ENCODE measurements at regions not wholly inside any gene's neighbourhood (a gene's known extent, or its start where the extent isn't known, plus 50 kb on each side); places are given as distances from the start of the nearest gene placed in this dataset.

- in situ Hi-C loops (cut with MboI; ENCODE audit: low sequenced_read_pairs): no loop called here
Measured at GRCh38 chr3:103926936-103927335, 1439.8 kb upstream of the ALCAM start.

DNA sequence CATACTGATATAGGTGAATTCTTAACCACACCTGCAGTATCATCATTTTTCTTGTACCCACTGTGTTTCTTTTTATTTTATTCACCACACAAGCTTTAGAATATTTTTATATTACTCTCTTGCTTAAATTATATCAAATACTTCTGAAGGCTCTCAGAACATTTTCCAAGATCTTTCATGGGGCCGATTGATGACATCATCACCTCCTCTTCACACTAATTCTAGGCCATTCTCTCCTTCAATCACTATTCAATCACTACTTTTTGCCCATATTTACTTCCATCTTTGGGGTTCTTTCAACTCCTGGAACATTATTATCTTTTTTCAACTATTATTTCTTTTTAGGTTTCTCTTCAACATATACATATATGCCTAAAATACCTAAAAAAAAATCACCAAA lies 1438.8 kb upstream of the ALCAM start:
- in situ Hi-C loops (cut with MboI; ENCODE audit: low sequenced_read_pairs): no loop called here

GRCh38 chr3:103937094-103937493 lies 1429.6 kb upstream of the ALCAM start:
- in situ Hi-C loops (cut with MboI; ENCODE audit: low sequenced_read_pairs): no loop called here

DNA sequence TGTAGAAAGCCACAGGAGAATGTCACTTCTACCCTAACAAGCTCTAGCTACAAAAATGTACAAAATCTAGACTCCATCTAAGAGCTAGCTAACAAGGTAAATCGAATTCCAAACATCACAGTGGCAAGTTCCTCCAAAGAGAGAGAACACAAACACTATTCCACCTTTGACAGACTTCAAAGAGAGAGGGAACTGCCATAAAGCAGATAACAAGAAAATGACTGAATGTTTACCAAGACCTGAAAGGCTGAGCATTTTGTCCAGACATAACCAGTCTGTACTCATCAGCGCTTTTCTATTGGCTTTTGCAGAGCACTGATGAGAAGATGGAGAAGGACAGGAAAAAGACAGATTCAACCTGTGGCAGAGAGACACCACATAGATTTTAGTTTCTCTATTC lies 1419.6 kb upstream of the ALCAM start:
- in situ Hi-C loops (cut with MboI; ENCODE audit: low sequenced_read_pairs): no loop called here

DNA sequence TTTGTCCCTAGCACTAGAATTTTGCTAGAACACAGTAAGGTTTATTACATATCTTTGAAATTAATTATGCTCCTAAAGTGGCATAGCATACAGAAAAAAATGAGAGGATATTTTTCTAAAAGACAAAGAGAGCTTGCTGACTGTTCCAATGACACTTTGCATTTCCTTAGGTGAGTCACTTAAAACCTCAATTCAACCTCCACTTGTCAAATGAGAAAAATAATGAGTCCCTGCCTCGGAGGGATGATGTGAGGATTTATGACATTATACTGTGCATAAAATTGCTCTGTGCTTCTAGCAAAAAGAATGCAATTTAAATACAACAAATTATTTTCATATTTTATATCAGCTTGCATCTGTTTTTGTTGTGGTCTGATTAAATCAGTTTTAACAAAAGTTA lies 1417.0 kb upstream of the ALCAM start:
- in situ Hi-C loops (cut with MboI; ENCODE audit: low sequenced_read_pairs): no loop called here

GRCh38 chr3:103950676-103951075 lies 1416.0 kb upstream of the ALCAM start:
- in situ Hi-C loops (cut with MboI; ENCODE audit: low sequenced_read_pairs): no loop called here

DNA sequence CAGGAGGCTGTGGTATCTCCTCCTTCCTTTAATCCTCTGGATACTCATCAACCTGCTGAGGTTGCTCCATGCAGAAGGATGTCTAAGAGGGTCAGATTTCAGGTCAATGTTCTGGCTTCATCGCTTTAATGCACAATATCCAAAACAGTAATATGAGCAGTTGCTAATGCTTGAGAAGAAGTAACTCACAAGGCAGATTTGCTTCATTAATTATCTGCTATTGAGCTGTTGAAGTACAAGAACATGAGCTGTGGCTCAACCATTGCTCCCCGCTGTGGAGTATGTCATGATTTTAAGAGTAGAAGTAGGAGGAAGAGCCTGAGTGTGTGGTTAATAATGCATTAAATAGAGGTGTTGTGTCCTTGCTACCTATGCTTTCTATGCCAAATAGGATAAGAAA lies 1412.9 kb upstream of the ALCAM start:
- in situ Hi-C loops (cut with MboI; ENCODE audit: low sequenced_read_pairs): no loop called here

- in situ Hi-C loops (cut with MboI; ENCODE audit: low sequenced_read_pairs): no loop called here
Measured at GRCh38 chr3:103960819-103961218, 1405.9 kb upstream of the ALCAM start.

DNA sequence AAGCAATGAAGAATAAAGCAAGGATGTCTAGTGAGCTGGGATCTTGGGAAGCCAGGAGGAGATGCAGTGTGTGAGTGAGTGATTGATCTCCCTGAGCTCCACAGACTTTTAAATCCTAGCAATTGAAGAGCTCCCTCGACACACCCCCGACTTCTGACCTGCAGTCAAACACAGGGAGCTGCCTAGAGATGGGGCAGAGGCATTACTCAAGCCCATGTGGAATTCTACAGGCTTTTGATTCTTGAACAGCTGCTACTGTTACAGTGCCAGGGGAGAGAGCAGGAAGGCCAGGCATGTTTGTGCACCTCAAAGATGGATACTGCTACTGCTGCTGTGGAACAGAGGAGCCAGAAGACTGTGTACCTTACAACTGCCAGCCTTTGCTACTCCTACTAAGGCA lies 1403.1 kb upstream of the ALCAM start:
- in situ Hi-C loops (cut with MboI; ENCODE audit: low sequenced_read_pairs): no loop called here

- in situ Hi-C loops (cut with MboI; ENCODE audit: low sequenced_read_pairs): no loop called here
Measured at GRCh38 chr3:103965764-103966163, 1400.9 kb upstream of the ALCAM start.

DNA sequence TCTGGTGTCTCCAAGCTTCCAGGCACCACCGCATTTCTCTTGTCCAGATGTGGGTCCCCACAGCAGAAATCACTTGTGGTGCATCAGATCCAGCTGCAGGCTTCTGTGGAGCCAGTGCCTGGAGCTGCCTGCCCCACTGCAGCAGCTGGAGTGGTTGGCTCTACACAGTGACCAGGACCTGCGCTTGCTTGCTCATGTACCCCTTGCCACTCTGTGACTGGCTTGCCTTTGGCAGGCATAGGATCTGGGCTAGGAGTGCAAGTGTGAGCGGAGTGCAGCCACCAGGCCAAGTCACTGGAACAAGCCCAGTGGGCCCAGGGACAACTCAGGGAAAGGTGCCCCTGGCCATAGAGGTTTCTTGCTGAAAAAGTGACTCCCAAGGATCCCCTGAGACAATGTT lies 1400.0 kb upstream of the ALCAM start:
- in situ Hi-C loops (cut with MboI; ENCODE audit: low sequenced_read_pairs): no loop called here

GRCh38 chr3:103968131-103968530 lies 1398.6 kb upstream of the ALCAM start:
- in situ Hi-C loops (cut with MboI; ENCODE audit: low sequenced_read_pairs): no loop called here

DNA sequence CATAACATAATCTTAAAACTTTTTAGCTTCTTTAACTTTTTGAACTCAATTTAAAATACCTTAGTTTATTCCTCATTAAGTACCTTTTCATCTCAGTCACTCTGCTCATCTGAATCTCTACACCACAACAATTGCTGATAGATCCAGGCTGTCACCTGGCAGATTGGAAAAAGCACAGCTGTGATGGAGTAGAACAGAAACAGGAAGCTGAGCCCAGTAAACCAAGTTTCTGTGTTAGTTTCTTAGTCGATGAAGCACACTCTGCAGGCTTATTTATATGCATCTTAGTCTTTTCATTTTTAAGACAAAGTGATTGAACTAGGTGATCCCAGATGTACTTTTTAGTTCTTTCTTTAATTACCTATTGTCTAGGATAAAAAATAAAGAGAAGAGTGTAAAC lies 1398.0 kb upstream of the ALCAM start:
- in situ Hi-C loops (cut with MboI; ENCODE audit: low sequenced_read_pairs): no loop called here

- in situ Hi-C loops (cut with MboI; ENCODE audit: low sequenced_read_pairs): no loop called here
Measured at GRCh38 chr3:103976931-103977339, 1389.8 kb upstream of the ALCAM start.

DNA sequence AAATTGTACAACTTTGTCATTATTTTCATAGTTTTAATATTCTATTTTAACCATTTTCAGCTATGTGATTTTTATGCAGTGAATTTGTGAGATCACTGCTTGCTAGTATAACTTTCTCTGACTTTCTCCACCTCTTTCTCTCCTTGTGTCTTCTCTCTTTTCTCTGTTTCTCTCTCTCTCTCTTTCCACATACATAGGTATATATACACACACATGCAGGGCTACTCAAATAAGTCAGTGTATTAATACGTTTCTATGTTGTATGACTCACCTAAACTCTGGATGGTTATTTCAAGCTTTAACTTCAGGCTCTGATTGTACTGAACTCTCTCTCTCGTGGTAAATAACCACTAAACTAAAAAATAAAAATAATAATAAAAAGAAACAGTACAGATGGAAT lies 1389.3 kb upstream of the ALCAM start:
- in situ Hi-C loops (cut with MboI; ENCODE audit: low sequenced_read_pairs): no loop called here

DNA sequence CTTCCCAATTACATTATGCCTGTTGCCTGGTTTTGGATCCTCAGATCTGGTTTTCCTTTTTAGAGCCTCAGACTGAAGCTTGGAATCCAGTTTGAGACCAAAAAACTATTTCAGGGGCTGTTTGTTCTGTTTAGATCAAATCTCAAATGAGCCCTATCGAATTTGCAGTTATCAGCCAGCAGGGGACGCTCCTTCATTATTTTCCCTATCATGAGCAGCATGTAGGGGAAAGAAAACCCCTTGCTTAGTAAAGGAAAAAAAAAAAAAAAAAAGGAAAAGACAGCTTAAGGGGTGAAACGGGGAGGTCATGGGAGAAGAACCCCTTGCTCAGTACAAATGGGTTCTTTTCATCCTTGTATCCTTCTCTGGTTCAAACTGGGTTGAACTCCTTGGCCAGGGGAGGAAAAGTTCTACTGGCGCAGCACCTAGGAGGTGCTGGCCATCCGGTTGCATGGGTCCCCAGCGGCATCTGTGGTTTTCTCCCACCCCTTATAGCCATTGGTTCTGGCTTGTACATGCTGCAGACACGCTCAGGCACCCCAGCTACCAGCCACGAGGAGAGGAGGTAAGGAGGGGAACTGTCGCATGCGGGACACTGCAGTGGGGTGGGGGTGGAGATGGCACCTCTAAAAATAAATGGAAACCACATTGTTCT lies 1375.1 kb upstream of the ALCAM start:
- in situ Hi-C loops (cut with MboI; ENCODE audit: low sequenced_read_pairs): no loop called here

DNA sequence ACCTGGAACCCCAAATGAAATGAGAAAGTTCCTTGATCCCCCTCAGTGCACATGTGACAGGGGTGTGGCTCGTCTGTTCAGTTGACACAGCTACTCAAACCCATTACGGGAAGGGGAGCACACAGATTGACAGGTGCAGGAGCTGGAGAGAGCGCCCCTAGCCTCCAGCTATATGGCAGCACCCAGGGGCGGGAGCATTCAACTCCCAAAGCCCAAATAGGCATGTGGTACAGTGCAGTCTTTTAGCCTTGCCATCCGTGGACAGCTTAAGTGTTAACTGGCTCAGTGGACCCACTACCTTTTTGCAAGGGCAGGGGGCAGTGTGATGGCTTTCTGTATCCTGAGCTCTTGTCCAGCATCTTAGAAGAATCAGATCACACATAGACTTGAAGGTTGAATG lies 1374.2 kb upstream of the ALCAM start:
- in situ Hi-C loops (cut with MboI; ENCODE audit: low sequenced_read_pairs): no loop called here

DNA sequence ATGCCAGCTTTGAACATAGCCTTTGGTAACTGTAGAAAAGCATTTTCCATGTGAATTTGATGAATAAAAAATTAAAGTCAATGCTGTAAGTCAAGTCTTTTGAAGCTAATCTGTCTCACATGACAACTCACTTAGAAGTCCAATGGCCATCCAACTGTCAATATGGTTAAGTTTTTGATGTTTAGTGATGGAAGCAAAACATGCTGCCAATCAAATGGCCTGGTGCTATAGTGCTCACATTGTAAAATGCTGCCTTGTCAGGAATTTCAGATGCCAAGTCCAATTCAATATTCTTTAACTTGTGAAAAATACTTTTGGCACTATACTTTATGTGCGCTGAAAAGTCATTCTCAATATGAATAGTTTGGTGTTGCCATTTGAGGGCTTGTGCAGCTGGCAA lies 1361.8 kb upstream of the ALCAM start:
- in situ Hi-C loops (cut with MboI; ENCODE audit: low sequenced_read_pairs): no loop called here

DNA sequence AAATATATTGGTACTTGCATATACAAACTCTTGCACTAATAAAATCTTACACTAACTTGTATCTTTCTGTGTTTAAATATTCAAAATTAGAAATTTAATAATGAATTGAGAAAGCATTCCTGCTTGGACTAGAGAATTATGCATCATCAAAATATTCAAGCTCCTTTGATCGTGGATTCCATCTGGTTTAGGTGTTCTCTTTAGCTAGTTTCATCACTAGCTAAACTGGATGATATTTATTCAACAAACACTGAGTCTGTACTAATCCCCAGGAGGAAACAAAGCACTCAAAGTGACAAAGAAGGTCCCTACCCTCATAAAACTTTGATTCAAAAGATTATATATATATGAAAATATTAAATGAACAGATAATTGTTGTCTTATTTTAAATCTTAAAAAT lies 1360.9 kb upstream of the ALCAM start:
- in situ Hi-C loops (cut with MboI; ENCODE audit: low sequenced_read_pairs): no loop called here

DNA sequence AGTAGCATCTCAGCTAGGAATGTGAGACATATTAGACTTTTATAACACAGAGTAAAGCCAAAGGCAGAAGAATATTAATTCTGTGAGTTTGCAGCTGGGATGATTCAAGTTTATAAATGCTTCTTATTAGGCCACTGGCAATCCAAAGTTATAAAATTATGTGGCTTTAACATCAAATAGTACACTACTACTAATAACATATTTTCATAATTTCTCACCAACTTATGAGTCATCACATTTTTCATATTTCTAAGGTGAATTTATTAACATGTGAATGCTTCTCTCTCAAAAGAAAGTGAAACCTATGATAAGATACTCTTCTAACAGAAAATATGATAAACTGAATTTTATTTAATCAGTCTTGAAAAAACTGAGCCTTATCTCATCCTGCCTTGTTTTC lies 1348.2 kb upstream of the ALCAM start:
- in situ Hi-C loops (cut with MboI; ENCODE audit: low sequenced_read_pairs): no loop called here

DNA sequence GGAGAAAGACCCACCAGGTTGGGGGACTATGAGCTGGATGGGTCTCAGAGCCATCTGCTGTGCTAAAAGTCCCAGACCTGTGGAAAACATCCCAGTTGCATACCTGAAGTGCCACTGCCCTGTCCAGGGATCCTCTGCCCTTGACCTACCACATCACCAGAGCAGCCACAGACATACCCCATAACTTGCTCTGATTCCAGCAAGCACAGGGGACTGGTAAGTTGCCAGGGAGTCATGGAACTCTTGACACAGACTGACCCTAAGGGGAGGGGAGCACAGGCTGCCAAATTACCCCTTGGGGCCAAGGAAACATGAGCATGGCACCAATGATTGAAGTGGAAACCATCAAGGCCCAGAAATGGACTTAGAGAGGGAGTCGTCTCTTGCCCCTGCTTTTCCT lies 1335.1 kb upstream of the ALCAM start:
- in situ Hi-C loops (cut with MboI; ENCODE audit: low sequenced_read_pairs): no loop called here

- in situ Hi-C loops (cut with MboI; ENCODE audit: low sequenced_read_pairs): no loop called here
Measured at GRCh38 chr3:104032283-104032682, 1334.4 kb upstream of the ALCAM start.

DNA sequence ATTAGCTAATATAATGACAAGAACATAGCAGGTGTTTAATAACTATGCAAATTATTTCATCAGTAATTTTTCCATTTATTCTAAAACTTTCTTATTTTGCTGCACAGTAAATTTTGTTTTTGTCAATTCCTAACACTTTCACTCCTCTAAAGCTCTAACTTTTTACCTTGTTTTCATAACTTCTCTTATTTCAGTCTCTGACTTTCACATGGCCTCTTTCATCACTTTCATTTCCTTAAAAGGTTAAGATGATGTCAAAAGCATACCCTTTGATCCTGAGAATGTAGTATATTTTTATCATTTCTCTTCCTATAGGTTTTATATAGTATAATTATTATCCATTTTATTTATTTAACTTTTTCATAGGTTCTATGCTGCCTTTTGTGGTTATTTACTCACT lies 1325.8 kb upstream of the ALCAM start:
- in situ Hi-C loops (cut with MboI; ENCODE audit: low sequenced_read_pairs): no loop called here
